Activated CD8-positive, alpha-beta T cell treated with anti-CD3 and anti-CD28 coated beads for 36 hours (primary cell): ENCODE measurements at regions not wholly inside any gene's neighbourhood (a gene's known extent, or its start where the extent isn't known, plus 50 kb on each side); places are given as distances from the start of the nearest gene placed in this dataset.

ENCODE experiments used
- ATAC-seq: fragments of 200-7000 bp; cut with Tn5 transposase; one replicate; pipeline ENCODE4 v1.10.0; 2021; ENCODE audit warnings: mild to moderate bottlenecking, moderate library complexity
- CTCF ChIA-PET: fragments of 350-600 bp; sonication (Branson Sonifier 250); formaldehyde crosslinking; loops from one replicate; lab custom pipeline; 2021; ENCODE audit warnings: antibody characterized with exemption; lab: Charles Lee
- POLR2A ChIA-PET: fragments of 350-600 bp; sonication (Branson Sonifier 250); formaldehyde crosslinking; loops from one replicate; lab custom pipeline; 2021; ENCODE audit warnings: antibody characterized with exemption; lab: Charles Lee
- DNase-seq: peaks from one replicate; pipeline ENCODE4 v3.0.0-alpha.2; 2020
- H3K27ac Mint-ChIP-seq: one replicate; pipeline ENCODE4 v1.8.0; 2021; ENCODE audit warnings: mild to moderate bottlenecking, mixed read lengths
- H3K27me3 Mint-ChIP-seq: one replicate; pipeline ENCODE4 v1.8.0; 2021; ENCODE audit warnings: mixed read lengths
- H3K36me3 Mint-ChIP-seq: one replicate; pipeline ENCODE4 v1.8.0; 2021; ENCODE audit warnings: low read depth, mixed read lengths
- H3K4me1 Mint-ChIP-seq: one replicate; pipeline ENCODE4 v1.8.0; 2021; ENCODE audit warnings: low read depth, mixed read lengths
- H3K4me3 Mint-ChIP-seq: one replicate; pipeline ENCODE4 v1.8.0; 2021; ENCODE audit warnings: mild to moderate bottlenecking, moderate library complexity, mixed read lengths
- H3K9me3 Mint-ChIP-seq: one replicate; pipeline ENCODE4 v1.8.0; 2021; ENCODE audit warnings: mixed read lengths
- intact Hi-C: fragments of 100-400 bp; cut with micrococcal nuclease; formaldehyde crosslinking; loops from one replicate; pipeline ENCODE4 v1.10.0; 2022
- TF ChIP-seq, protein P1 (sequence below): fragments of 200-600 bp; IDR thresholded peaks from one replicate; pipeline ENCODE4 v1.8.0; 2022; ENCODE audit warnings: antibody characterized with exemption, mild to moderate bottlenecking

DNA sequence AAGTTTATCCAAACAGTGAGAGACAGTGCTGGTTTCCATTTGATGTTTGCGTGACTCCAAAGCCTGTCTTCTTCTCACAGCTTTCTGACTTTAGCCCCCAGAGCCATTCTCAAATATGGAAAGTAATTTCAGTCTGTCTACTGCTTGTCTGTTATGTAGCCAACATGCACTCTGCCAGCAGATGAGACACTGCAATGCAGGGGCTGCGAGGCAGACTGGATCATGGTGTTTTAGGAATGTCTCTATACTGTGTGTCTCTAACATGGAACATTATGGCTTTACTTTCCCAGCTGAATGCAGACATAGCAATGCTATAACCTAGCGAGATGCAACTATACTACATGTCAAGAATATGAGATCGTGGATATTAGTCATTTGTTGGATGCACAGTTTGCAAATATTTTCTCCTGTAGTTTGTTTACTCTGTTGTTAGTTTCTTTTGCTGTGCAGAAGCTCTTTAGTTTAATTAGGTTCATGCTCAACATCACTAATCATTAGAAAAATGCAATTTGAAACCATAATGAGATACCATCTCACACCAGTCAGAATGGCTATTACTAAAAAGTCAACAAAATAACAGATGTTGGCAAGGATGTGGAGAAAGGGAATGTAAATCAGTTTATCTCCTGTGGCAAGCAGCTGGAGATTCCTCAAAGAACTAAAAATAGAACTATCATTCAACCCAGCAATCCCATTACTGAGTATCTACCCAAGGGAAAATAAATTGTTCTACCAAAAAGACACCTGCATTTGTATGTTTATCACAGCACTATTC is 235.8 kb upstream of the TMTC1 start:
- no peak overlapping the region for H3K4me3 Mint-ChIP-seq
- no peak overlapping the region for H3K27ac Mint-ChIP-seq
- H3K4me1 Mint-ChIP-seq, result no peaks in the 10 kb centered on the region
- no peak for ATAC-seq
- no peaks in the 10 kb centered on the region for H3K27me3 Mint-ChIP-seq
- TF ChIP-seq, protein P1, sequence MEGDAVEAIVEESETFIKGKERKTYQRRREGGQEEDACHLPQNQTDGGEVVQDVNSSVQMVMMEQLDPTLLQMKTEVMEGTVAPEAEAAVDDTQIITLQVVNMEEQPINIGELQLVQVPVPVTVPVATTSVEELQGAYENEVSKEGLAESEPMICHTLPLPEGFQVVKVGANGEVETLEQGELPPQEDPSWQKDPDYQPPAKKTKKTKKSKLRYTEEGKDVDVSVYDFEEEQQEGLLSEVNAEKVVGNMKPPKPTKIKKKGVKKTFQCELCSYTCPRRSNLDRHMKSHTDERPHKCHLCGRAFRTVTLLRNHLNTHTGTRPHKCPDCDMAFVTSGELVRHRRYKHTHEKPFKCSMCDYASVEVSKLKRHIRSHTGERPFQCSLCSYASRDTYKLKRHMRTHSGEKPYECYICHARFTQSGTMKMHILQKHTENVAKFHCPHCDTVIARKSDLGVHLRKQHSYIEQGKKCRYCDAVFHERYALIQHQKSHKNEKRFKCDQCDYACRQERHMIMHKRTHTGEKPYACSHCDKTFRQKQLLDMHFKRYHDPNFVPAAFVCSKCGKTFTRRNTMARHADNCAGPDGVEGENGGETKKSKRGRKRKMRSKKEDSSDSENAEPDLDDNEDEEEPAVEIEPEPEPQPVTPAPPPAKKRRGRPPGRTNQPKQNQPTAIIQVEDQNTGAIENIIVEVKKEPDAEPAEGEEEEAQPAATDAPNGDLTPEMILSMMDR, result no peak
- ChIA-PET CTCF (no interaction called here), POLR2A (no interaction called here)
- no peak for DNase-seq
- H3K9me3 Mint-ChIP-seq, result no peaks in the 10 kb centered on the region
- H3K36me3 Mint-ChIP-seq, result no peaks in the 10 kb centered on the region
- intact Hi-C loops, result no loop called here

DNA sequence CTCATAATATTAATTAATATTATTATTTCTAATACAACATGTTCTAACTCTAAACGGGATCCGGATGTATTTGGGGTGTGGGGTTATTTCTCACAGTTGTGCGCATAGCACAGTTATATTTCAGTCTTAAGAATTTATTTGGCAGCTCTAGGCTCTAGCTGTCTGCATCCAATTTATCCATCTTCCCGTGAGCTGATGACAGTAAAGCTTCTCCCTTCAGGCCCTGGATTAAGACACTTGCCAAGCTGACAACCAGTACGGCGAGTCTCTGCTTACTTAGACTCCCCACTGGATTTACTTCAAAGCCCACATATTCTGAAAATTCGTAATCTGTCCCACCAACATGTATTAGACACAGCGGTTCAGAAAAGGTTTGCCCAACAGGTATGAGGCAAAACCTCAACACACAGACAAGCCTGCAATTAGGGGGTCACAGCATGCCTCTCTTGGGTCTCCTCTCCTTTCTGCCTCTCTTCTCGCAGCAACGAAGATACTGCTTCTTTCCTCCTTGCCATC is 232.9 kb upstream of the TMTC1 start:
- Mint-ChIP-seq H3K4me3 (no peak overlapping the region), H3K4me1 (no peaks in the 10 kb centered on the region), H3K9me3 (no peaks in the 10 kb centered on the region), H3K36me3 (no peaks in the 10 kb centered on the region), H3K27me3 (no peaks in the 10 kb centered on the region), H3K27ac (no peak overlapping the region)
- intact Hi-C loops, result no loop called here
- DNase-seq (no peak), ATAC-seq (no peak)
- TF ChIP-seq, protein P1, result no peak
- ChIA-PET POLR2A (no interaction called here), CTCF (no interaction called here)

GRCh38 chr12:30015631-30016337 is 232.0 kb upstream of the TMTC1 start:
- Mint-ChIP-seq H3K9me3 (no peaks in the 10 kb centered on the region), H3K4me3 (no peak overlapping the region), H3K36me3 (no peaks in the 10 kb centered on the region), H3K27me3 (no peaks in the 10 kb centered on the region), H3K4me1 (no peaks in the 10 kb centered on the region), H3K27ac (no peak overlapping the region)
- no peak for ATAC-seq
- DNase-seq, result no peak
- TF ChIP-seq, protein P1, result no peak
- intact Hi-C loops, result no loop called here
- ChIA-PET POLR2A (no interaction called here), CTCF (no interaction called here)

DNA sequence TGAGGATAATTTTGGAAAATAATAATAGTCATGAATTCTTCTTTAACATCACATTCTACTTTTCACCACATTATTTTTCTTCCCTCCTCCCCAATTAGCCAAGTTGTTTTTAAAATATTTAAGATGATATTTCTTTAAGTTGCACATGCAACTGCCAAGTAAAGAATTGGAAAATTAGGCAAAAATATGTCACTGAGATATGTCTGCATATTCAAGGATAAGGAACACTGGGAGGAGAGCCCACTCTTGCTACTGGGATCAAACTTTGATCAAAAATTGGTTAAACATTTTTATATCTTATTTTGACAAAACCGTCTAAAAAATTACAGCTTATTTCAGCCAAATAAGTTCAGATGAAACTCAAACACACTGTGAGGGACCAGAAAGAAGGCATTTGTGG is 231.2 kb upstream of the TMTC1 start:
- no peaks in the 10 kb centered on the region for H3K27me3 Mint-ChIP-seq
- no peak overlapping the region for H3K27ac Mint-ChIP-seq
- ChIA-PET POLR2A (no interaction called here), CTCF (no interaction called here)
- intact Hi-C loops, result no loop called here
- ATAC-seq (no peak), DNase-seq (no peak)
- no peak overlapping the region for H3K4me3 Mint-ChIP-seq
- no peaks in the 10 kb centered on the region for H3K36me3 Mint-ChIP-seq
- H3K4me1 Mint-ChIP-seq, result no peaks in the 10 kb centered on the region
- no peaks in the 10 kb centered on the region for H3K9me3 Mint-ChIP-seq
- TF ChIP-seq, protein P1, result no peak

DNA sequence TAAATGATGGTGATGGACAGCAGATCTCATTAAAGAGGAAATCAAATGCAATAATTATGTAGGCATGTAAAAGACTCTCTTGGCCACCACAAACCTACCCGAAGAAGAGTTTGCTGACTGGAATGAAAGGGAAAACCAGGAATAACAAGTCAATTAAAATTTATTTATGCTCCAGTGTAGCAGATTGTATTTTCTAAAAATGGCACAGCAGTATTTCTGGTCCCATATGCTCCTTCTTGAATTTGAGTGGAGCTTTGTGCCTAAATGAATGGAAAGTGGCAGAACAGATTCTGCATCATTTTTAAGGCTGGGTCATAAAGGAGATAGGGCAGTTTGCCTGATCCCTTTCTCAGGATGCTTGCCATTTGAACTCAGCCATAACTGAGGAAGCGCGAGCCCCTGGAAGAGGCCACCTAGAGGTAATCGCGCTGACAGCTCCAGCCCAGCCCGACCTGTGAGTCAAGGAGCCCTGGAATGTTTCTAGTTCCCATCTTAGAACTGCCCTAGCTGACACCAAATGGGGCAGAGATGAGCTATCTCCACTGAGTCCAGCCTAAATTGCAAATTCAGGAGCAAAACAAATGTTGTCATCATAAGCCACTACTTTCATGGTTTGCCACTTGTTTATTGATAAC is 229.2 kb upstream of the TMTC1 start:
- DNase-seq, result no peak
- no peak for ATAC-seq
- CTCF ChIA-PET, result no interaction called here
- no peaks in the 10 kb centered on the region for H3K36me3 Mint-ChIP-seq
- no peak overlapping the region for H3K27ac Mint-ChIP-seq
- TF ChIP-seq, protein P1, result no peak
- intact Hi-C loops, result no loop called here
- no peaks in the 10 kb centered on the region for H3K27me3 Mint-ChIP-seq
- no peaks in the 10 kb centered on the region for H3K4me1 Mint-ChIP-seq
- POLR2A ChIA-PET, result no interaction called here
- H3K9me3 Mint-ChIP-seq, result no peaks in the 10 kb centered on the region
- no peak overlapping the region for H3K4me3 Mint-ChIP-seq
